HG03196 (cell line): ENCODE measurements at regions not wholly inside any gene's neighbourhood (a gene's known extent, or its start where the extent isn't known, plus 50 kb on each side); places are given as distances from the start of the nearest gene placed in this dataset.
"Not testable (repeated sequence)": the region's sequence is repeated elsewhere in the genome, so short reads cannot be mapped to it uniquely, and the experiment has no call there.

ENCODE experiments used
- ATAC-seq: cut with Tn5 transposase; IDR thresholded peaks from one replicate; pipeline ENCODE4 v1.9.1; 2021; ENCODE audit not compliant: unreplicated experiment

DNA sequence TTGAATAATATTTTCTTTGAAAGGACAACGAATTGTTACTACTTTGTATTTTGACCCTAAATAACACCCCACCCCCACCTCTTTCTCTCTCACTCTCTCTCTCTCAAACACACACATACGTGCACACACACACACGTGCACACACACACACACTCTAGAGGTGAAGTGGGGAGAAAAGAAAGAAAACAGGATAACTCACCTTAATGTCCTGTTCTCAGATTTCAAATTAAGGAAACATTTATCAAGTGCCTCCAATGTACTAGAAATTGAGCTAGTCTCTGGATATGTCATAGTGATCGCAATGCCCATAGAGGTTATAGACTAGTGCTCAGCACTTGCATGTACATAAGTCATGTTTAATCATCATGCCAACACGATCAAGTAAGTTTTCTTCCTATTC, 1483.6 kb upstream of the SEL1L start:
- no peak for ATAC-seq

GRCh38 chr14:83019744-83020414, 1486.2 kb upstream of the SEL1L start:
- ATAC-seq: no peak

DNA sequence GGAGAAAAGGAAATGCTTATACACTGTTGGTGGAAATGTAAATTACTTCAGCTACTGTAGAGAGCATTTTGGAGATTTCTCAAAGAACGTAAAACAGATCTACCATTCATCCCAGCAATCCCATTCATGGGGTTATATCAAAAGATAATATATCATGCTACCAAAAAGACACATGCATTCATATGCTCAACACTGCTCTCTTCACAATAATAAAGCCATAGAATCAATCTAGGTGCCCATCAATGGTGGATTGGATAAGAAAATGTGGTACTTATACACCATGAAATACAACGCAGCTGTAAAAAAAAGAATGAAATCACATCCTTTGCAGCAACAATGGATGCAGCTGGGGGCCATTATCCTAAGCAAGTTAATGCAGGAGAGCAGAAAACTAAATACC, 1487.7 kb upstream of the SEL1L start:
- no peak for ATAC-seq

- ATAC-seq: no peak
Observed at GRCh38 chr14:83023369-83023768, 1489.7 kb upstream of the SEL1L start.

GRCh38 chr14:83041224-83041623, 1507.6 kb upstream of the SEL1L start:
- no peak for ATAC-seq

DNA sequence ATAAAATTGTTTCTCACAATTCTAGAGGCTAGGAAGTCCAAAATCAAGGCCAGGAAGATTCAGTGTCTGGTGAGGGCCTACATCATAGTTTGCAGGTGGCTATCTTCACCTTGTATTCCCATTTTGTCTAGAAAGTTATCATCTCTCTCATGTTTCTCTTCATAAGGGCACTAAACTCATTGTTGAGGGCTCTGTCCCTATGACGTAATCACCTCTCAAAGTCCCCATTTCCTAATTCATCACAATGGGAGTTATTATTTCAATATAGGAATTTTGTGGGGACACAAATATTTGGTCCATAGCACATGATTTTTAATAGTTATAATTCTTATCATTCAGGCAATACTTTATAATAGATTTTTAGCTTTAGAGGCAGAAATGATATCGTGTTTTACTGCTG, 1509.2 kb upstream of the SEL1L start:
- ATAC-seq: no peak

DNA sequence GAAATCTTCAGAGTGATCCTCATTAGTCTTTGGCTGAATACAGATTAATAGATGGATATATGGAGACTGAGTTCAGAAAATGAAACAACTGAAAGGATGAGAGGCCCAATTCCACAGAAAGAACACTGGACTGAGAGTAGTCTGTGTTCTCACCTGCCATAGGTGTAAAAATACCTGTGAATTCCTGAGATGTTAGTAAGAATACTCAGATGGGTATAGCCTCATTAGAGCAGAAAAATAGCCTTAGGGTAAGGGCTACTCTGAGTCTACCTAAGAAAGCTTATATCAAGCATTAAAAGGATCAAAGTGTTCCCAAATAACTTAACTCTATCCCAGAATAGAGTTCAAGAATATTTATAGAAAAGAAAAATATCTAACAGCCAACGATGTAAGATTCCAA, 1510.3 kb upstream of the SEL1L start:
- no peak for ATAC-seq

DNA sequence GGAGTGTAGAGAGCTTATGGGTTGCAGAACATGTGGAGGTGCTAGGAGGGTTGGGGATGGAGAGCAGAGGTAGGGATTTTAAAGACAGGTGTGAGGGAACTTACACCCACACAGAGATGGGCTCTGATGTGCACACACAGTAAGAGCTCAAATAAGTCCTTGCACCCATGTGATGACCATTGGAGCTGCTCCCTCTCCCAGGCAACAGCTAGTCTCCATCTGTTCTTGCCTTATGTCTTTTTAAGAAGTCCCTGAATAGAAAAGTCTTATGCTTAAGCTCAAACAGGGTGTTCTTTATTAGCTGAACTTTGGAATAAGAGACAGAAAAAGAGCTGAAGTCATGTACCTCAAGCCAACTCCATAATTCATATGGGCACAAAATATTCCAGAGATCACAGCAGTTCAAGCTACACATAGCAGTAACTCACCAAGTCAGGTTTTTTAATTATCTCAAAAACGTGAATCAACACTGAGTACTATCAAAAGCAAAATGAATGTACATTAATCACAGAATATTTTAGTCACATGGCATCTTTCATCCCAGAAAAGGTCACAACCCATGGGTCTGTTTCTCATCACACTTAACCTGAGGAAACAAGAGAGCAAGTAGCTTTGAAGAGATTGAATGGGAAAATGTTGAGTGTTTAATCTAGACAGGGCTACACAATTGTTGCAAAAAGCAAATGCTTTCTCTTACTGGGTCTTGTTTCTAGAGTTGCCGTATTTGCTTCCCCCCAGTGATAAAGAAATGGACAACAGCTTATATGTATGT, 1513.6 kb upstream of the SEL1L start:
- ATAC-seq: no peak

DNA sequence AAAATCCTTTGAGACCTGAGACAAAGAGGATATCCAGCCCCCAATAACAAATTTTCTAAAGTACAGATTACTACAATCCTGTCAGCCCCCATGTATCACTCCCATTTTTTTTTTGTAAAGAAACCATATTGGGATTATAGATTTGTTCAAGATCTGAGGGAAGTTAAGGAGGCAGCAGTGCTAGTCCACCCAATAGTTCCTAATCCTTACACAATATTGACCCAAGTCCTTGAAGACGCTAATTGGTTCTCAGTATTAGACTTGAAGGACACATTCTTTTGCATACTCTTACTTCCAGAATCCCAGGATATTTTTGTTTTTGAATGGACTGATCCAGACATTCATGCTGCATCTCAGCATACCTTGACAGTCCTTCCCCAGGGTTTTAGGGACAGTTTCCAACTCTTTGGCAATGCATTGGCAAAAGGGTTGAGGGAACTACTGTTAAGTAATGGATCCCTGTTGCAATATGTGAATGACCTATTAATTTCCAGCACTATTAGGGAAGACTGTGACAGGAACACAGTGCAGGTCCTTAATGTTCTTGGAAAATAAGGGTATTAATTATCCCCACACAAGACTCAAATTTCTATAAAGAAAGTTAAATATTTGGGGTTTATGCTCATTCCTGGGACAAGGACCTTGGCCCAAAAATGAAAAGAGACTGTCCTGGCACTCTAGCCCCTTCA, 1519.5 kb upstream of the SEL1L start:
- no peak for ATAC-seq

DNA sequence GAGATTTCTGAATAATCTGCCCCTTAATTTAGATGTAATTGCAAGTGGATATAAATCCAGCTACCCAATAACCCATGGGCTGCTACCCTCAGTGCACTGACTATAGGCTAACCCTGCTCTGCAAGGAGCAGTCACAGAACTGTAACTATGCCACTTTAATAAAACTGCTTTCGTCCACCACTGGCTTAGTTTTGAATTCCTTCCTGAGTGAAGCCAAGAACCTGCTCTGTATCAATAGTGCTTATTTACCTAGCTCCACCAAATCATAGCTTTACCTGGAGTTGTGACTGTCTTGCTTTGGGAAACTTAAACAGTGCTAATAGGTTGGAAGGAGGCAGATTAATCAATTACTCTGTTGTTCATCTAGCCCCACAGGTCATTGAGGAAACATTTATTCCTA, 1524.4 kb upstream of the SEL1L start:
- no peak for ATAC-seq

GRCh38 chr14:83071888-83072501, 1538.3 kb upstream of the SEL1L start:
- ATAC-seq: peak; percentile 78

DNA sequence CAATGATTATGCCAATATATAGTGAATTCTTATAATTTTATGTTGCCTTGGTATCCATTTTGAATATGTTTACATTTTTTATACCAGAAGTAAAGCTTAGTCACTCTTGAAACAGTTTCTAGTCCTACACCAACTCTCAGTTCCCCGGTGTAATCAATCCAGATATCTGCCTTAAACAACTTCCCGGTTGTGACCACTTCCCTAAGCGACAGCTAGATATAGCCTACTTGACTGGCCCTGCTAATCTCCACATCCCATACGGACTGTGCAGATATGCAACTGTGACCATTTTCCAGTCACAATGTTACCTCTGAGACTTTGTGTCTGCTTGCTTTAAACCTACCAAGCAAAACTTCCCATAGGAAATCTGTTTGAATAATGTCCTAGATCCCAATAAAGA, 1551.5 kb upstream of the SEL1L start:
- no peak for ATAC-seq

GRCh38 chr14:83085725-83086124, 1552.1 kb upstream of the SEL1L start:
- no peak for ATAC-seq

- not testable (repeated sequence) for ATAC-seq
Observed at GRCh38 chr14:83091991-83092956, 1558.6 kb upstream of the SEL1L start.

GRCh38 chr14:83096092-83096491, 1562.4 kb upstream of the SEL1L start:
- ATAC-seq: no peak

GRCh38 chr14:83101846-83102245, 1568.2 kb upstream of the SEL1L start:
- ATAC-seq: no peak

- no peak for ATAC-seq
Observed at GRCh38 chr14:83118029-83118428, 1584.4 kb upstream of the SEL1L start.

- no peak for ATAC-seq
Observed at GRCh38 chr14:83120187-83120586, 1586.5 kb upstream of the SEL1L start.

DNA sequence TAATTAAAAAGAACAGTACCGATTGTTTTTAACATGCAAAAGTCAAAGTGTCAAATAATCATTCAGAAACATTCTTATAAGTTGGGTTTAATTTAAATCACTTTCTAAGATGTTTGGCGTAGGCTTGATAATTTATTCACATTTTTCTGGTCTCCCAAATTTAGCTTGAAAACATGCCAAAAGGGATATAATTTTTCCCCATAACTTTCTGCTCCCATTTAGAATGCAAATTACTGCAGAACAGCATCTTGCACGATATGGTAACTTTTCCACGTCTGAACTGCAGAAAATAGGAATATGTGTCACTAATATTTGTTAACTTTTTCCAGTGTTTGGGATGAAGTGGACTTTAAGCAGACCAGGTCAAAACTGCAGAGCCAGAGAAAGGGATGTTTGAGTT, 1592.4 kb upstream of the SEL1L start:
- no peak for ATAC-seq

DNA sequence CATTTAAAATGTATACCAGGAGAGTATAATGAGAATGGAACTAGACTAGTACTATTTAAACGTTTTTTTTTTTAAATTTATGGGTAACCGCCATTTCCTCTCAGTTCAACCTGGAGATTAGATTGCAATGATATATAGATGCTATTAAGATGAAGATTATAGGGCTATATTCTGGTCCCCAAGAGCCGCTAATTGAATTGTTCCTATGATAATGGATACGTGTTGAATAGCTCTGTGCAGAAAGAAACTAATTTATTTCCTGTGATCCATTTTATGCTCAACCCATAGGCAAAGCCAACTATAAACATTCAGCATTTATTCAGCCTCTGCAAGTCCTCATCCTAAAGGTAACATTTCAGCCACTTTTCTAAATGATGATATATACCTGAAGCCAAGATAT, 1595.1 kb upstream of the SEL1L start:
- no peak for ATAC-seq

- ATAC-seq: no peak
Observed at GRCh38 chr14:83129496-83129895, 1595.8 kb upstream of the SEL1L start.
